Tibial nerve (tissue), 4 donors: ENCODE measurements at regions not wholly inside any gene's neighbourhood (a gene's known extent, or its start where the extent isn't known, plus 50 kb on each side); places are given as distances from the start of the nearest gene placed in this dataset.

Source experiments
- CTCF ChIP-seq, 5 experiments: fragments of 200-600 bp in 3 of 5; fragments of 450-650 bp in 2 of 5; sonication (generic) in 3 of 5; IDR thresholded peaks; one replicate each; pipeline ENCODE4 v1.5.1; 2016 to 2019; ENCODE audit warnings: antibody characterized with exemption in 5 of 5, mild to moderate bottlenecking in 3 of 5, moderate library complexity in 2 of 5
- EP300 ChIP-seq, 2 donors: sonication (generic); formaldehyde crosslinking; IDR thresholded peaks; one replicate each; pipeline ENCODE4 v1.6.1; 2017; ENCODE audit warnings: antibody characterized with exemption in 2 of 2, mild to moderate bottlenecking in 1 of 2
- POLR2A ChIP-seq, 2 donors: fragments of 450-650 bp; IDR thresholded peaks; one replicate each; pipeline ENCODE4 v1.6.1; 2017; ENCODE audit warnings: antibody characterized with exemption in 2 of 2, mild to moderate bottlenecking in 2 of 2, moderate library complexity in 2 of 2

DNA sequence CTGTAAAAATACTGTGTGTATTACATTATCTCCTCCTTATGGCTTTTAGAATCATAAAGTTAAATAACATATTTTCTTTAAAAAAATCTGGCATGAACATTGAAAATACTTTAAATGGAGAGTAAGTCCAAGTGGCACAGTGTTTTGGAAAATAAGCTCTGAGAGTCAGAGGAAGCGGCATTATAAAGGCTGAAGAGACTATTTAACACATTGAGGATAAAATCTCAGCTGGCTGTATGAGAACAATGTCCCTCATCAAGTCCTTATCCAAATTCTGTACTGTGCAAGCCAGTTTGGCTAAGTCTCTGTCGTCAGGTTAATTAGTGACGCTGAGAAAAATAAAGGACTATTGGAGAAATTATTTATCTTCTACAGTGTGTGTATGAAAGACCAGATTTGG, 245.5 kb downstream of the MFSD1 start:
- TF ChIP-seq CTCF (IDR thresholded peaks at IDR 0.05) (no peak), EP300 (IDR thresholded peaks at IDR 0.05) (no peak), POLR2A (IDR thresholded peaks at IDR 0.05) (no peak)
